ENCODE measurements at regions not wholly inside any gene's neighbourhood (a gene's known extent, or its start where the extent isn't known, plus 50 kb on each side); places are given as distances from the start of the nearest gene placed in this dataset.
"Not testable (repeated sequence)": the region's sequence is repeated elsewhere in the genome, so short reads cannot be mapped to it uniquely, and the experiment has no call there.

- DNase-seq; intact Hi-C loops (cut with DNase I): not testable (repeated sequence)
These were observed 2144.1 kb upstream of the TPTE start for GRCh38 chr21:8377093-8377841.

- DNase-seq; intact Hi-C loops (cut with DNase I): not testable (repeated sequence)
These were observed 2140.8 kb upstream of the TPTE start for GRCh38 chr21:8380419-8381079.

DNA sequence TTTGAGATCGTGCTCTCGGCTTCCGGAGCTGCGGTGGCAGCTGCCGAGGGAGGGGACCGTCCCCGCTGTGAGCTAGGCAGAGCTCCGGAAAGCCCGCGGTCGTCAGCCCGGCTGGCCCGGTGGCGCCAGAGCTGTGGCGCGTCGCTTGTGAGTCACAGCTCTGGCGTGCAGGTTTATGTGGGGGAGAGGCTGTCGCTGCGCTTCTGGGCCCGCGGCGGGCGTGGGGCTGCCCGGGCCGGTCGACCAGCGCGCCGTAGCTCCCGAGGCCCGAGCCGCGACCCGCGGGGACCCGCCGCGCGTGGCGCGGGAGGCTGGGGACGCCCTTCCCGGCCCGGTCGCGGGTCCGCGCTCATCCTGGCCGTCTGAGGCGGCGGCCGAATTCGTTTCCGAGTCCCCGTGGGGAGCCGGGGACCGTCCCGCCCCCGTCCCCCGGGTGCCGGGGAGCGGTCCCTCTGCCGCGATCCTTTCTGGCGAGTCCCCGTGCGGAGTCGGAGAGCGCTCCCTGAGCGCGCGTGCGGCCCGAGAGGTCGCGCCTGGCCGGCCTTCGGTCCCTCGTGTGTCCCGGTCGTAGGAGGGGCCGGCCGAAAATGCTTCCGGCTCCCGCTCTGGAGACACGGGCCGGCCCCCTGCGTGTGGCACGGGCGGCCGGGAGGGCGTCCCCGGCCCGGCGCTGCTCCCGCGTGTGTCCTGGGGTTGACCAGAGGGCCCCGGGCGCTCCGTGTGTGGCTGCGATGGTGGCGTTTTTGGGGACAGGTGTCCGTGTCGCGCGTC, 2133.0 kb upstream of the TPTE start:
- intact Hi-C loops (cut with DNase I); DNase-seq: not testable (repeated sequence)

- intact Hi-C loops (cut with DNase I); DNase-seq: not testable (repeated sequence)
These were observed 2132.5 kb upstream of the TPTE start for GRCh38 chr21:8388940-8389238.

DNA sequence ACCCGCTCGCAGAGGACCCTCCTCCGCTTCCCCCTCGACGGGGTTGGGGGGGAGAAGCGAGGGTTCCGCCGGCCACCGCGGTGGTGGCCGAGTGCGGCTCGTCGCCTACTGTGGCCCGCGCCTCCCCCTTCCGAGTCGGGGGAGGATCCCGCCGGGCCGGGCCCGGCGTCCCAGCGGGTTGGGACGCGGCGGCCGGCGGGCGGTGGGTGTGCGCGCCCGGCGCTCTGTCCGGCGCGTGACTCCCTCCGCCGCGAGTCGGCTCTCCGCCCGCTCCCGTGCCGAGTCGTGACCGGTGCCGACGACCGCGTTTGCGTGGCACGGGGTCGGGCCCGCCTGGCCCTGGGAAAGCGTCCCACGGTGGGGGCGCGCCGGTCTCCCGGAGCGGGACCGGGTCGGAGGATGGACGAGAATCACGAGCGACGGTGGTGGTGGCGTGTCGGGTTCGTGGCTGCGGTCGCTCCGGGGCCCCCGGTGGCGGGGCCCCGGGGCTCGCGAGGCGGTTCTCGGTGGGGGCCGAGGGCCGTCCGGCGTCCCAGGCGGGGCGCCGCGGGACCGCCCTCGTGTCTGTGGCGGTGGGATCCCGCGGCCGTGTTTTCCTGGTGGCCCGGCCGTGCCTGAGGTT, 2130.7 kb upstream of the TPTE start:
- DNase-seq; intact Hi-C loops (cut with DNase I): not testable (repeated sequence)

DNA sequence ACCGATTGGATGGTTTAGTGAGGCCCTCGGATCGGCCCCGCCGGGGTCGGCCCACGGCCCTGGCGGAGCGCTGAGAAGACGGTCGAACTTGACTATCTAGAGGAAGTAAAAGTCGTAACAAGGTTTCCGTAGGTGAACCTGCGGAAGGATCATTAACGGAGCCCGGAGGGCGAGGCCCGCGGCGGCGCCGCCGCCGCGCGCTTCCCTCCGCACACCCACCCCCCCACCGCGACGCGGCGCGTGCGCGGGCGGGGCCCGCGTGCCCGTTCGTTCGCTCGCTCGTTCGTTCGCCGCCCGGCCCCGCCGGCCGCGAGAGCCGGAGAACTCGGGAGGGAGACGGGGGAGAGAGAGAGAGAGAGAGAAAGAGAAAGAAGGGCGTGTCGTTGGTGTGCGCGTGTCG, 2127.0 kb upstream of the TPTE start:
- DNase-seq; intact Hi-C loops (cut with DNase I): not testable (repeated sequence)

- intact Hi-C loops (cut with DNase I); DNase-seq: not testable (repeated sequence)
These were observed 2125.4 kb upstream of the TPTE start for GRCh38 chr21:8395992-8396391.

DNA sequence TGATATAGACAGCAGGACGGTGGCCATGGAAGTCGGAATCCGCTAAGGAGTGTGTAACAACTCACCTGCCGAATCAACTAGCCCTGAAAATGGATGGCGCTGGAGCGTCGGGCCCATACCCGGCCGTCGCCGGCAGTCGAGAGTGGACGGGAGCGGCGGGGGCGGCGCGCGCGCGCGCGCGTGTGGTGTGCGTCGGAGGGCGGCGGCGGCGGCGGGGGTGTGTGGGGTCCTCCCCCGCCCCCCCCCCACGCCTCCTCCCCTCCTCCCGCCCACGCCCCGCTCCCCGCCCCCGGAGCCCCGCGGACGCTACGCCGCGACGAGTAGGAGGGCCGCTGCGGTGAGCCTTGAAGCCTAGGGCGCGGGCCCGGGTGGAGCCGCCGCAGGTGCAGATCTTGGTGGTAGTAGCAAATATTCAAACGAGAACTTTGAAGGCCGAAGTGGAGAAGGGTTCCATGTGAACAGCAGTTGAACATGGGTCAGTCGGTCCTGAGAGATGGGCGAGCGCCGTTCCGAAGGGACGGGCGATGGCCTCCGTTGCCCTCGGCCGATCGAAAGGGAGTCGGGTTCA, 2122.4 kb upstream of the TPTE start:
- intact Hi-C loops (cut with DNase I), result not testable (repeated sequence)

DNA sequence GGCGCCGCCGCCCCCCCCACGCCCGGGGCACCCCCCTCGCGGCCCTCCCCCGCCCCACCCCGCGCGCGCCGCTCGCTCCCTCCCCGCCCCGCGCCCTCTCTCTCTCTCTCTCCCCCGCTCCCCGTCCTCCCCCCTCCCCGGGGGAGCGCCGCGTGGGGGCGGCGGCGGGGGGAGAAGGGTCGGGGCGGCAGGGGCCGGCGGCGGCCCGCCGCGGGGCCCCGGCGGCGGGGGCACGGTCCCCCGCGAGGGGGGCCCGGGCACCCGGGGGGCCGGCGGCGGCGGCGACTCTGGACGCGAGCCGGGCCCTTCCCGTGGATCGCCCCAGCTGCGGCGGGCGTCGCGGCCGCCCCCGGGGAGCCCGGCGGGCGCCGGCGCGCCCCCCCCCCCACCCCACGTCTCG, 2121.5 kb upstream of the TPTE start:
- DNase-seq; intact Hi-C loops (cut with DNase I): not testable (repeated sequence)

More for the DNA sequence above, 2122.4 kb upstream of the TPTE start:
- DNase-seq, result not testable (repeated sequence)

DNA sequence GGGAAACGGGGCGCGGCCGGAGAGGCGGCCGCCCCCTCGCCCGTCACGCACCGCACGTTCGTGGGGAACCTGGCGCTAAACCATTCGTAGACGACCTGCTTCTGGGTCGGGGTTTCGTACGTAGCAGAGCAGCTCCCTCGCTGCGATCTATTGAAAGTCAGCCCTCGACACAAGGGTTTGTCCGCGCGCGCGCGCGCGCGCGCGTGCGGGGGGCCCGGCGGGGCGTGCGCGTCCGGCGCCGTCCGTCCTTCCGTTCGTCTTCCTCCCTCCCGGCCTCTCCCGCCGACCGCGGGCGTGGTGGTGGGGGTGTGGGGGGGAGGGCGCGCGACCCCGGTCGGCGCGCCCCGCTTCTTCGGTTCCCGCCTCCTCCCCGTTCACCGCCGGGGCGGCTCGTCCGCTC, 2119.6 kb upstream of the TPTE start:
- intact Hi-C loops (cut with DNase I); DNase-seq: not testable (repeated sequence)

DNA sequence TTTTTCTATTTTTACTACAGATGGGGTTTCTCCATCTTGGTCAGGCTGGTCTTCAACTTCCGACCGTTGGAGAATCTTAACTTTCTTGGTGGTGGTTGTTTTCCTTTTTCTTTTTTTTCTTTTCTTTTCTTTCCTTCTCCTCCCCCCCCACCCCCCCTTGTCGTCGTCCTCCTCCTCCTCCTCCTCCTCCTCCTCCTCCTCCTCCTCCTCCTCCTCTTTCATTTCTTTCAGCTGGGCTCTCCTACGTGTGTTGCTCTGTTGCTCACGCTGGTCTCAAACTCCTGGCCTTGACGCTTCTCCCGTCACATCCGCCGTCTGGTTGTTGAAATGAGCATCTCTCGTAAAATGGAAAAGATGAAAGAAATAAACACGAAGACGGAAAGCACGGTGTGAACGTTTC, 2115.1 kb upstream of the TPTE start:
- intact Hi-C loops (cut with DNase I); DNase-seq: not testable (repeated sequence)

GRCh38 chr21:8411139-8411671, 2110.2 kb upstream of the TPTE start:
- intact Hi-C loops (cut with DNase I); DNase-seq: not testable (repeated sequence)

GRCh38 chr21:8419925-8420560, 2101.3 kb upstream of the TPTE start:
- peak in 1 of 42 donors; percentile 17 for DNase-seq
- intact Hi-C loops (cut with DNase I), result not testable (repeated sequence)

- DNase-seq; intact Hi-C loops (cut with DNase I): not testable (repeated sequence)
These were observed 2093.4 kb upstream of the TPTE start for GRCh38 chr21:8427790-8428667.

DNA sequence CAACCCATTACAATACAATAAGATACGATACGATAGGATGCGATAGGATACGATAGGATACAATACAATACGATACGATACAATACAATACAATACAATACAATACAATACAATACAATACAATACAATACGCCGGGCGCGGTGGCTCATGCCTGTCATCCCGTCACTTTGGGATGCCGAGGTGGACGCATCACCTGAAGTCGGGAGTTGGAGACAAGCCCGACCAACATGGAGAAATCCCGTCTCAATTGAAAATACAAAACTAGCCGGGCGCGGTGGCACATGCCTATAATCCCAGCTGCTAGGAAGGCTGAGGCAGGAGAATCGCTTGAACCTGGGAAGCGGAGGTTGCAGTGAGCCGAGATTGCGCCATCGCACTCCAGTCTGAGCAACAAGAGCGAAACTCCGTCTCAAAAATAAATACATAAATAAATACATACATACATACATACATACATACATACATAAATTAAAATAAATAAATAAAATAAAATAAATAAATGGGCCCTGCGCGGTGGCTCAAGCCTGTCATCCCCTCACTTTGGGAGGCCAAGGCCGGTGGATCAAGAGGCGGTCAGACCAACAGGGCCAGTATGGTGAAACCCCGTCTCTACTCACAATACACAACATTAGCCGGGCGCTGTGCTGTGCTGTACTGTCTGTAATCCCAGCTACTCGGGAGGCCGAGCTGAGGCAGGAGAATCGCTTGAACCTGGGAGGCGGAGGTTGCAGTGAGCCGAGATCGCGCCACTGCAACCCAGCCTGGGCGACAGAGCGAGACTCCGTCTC, 2092.5 kb upstream of the TPTE start:
- intact Hi-C loops (cut with DNase I); DNase-seq: not testable (repeated sequence)

DNA sequence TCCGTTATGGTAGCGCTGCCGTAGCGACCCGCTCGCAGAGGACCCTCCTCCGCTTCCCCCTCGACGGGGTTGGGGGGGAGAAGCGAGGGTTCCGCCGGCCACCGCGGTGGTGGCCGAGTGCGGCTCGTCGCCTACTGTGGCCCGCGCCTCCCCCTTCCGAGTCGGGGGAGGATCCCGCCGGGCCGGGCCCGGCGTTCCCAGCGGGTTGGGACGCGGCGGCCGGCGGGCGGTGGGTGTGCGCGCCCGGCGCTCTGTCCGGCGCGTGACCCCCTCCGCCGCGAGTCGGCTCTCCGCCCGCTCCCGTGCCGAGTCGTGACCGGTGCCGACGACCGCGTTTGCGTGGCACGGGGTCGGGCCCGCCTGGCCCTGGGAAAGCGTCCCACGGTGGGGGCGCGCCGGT, 2086.7 kb upstream of the TPTE start:
- intact Hi-C loops (cut with DNase I); DNase-seq: not testable (repeated sequence)

DNA sequence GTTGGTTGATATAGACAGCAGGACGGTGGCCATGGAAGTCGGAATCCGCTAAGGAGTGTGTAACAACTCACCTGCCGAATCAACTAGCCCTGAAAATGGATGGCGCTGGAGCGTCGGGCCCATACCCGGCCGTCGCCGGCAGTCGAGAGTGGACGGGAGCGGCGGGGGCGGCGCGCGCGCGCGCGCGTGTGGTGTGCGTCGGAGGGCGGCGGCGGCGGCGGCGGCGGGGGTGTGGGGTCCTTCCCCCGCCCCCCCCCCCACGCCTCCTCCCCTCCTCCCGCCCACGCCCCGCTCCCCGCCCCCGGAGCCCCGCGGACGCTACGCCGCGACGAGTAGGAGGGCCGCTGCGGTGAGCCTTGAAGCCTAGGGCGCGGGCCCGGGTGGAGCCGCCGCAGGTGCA, 2078.3 kb upstream of the TPTE start:
- DNase-seq; intact Hi-C loops (cut with DNase I): not testable (repeated sequence)
